ENCODE measurements at regions not wholly inside any gene's neighbourhood (a gene's known extent, or its start where the extent isn't known, plus 50 kb on each side); places are given as distances from the start of the nearest gene placed in this dataset.

DNA sequence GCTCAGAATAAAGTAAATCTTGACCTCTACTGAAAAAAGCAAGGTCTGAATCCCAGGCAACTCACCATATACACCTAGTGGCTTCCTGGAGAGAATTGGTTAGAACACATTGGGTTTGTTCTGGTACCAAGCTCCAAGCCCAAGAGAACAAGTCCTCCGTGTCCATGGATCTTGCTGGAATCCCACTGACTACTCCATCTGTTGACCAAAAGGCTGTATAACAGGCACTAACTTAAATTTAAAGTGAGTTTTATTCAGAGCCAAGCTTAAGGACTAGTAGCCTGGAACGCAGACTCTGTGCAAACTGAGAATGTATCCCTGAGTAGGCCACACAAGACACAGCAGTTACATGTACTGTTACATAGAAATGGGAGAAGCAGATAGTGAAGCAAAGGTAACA lies 342.1 kb upstream of the LRRC3B start:
- H4K91ac ChIP-seq (replicated peaks; ENCODE audit: insufficient read length, low read length): no peak overlapping the region
- FAIRE-seq (no peak), DNase-seq (ENCODE audit: low read depth in 1 of 2, low spot score in 2 of 2) (no peak)
- H3K9me3 ChIP-seq (ENCODE audit: insufficient read depth in 2 of 2, low read depth in 1 of 2, low read length in 1 of 2): peaks cover 28 to 30% of the 10 kb centered on the region in 2 experiments
- POLR2A ChIA-PET (ENCODE audit: partially characterized antibody): no interaction called here
- 88% methylated on average over 2 of the region's 2 CpGs; no CpG with 5 or more reads in 1 of the 2 experiments for WGBS, 2 experiments (ENCODE audit: extremely low coverage in 1 of 2, insufficient coverage in 1 of 2, insufficient read length in 1 of 2, insufficient replicate concordance in 2 of 2, low coverage in 1 of 2, low lambda C conversion rate in 2 of 2, missing lambda C conversion rate in 1 of 2)
- H4K20me1 ChIP-seq (replicated peaks in 1 of 2; ENCODE audit: control insufficient read depth in 1 of 2, insufficient read depth in 2 of 2, low read length in 2 of 2): no peaks in the 10 kb centered on the region
- no peak overlapping the region for H2BK120ac ChIP-seq (replicated peaks; ENCODE audit: low read depth, low read length)
- no peak overlapping the region for H3K14ac ChIP-seq (ENCODE audit: insufficient read length)
- no peak overlapping the region for H2BK15ac ChIP-seq (ENCODE audit: low read length)
- H3K79me1 ChIP-seq (ENCODE audit: low read depth, low read length): no peaks in the 10 kb centered on the region
- no peaks in the 10 kb centered on the region for H3K27me3 ChIP-seq (replicated peaks in 1 of 4; ENCODE audit: control insufficient read depth in 3 of 4, extremely low read depth in 1 of 4, insufficient read depth in 3 of 4, low read length in 3 of 4)
- no peaks in the 10 kb centered on the region for H3K4me1 ChIP-seq (replicated peaks in 1 of 4; ENCODE audit: control insufficient read depth in 3 of 4, insufficient read depth in 4 of 4, low read length in 3 of 4)
- CTCF ChIA-PET (ENCODE audit: partially characterized antibody): interaction anchor here (0.6 to 2.3 kb wide), 17 partner anchors 8 to 634 kb away, joined by 3 to 8 read pairs (median 3); no protein-coding TSS in a partner anchor
- no peak overlapping the region for H4K5ac ChIP-seq (ENCODE audit: insufficient read length, low read depth, low read length)
- H3K36me3 ChIP-seq (ENCODE audit: control insufficient read depth in 2 of 4, insufficient read depth in 4 of 4, low read length in 3 of 4): peaks cover 0 to 10% (median 0%) of the 10 kb centered on the region in 4 experiments; a peak in 2 of 8 replicates
- no peak overlapping the region for H3K27ac ChIP-seq (ENCODE audit: low read depth, low read length)
- H2BK20ac ChIP-seq (ENCODE audit: low read length): no peak overlapping the region
- TF ChIP-seq EP300 (IDR thresholded peaks at IDR 0.05; ENCODE audit: borderline replicate concordance in 1 of 2, low read depth in 2 of 2, low read length in 2 of 2) (no peak), RAD21 (IDR thresholded peaks at IDR 0.05 in 1 of 2, conservative IDR thresholded peaks at IDR 0.05 in 1 of 2; ENCODE audit: low read depth in 2 of 2, low read length in 2 of 2) (peak; percentile 35 to 51)
- TF ChIP-seq, protein P1, sequence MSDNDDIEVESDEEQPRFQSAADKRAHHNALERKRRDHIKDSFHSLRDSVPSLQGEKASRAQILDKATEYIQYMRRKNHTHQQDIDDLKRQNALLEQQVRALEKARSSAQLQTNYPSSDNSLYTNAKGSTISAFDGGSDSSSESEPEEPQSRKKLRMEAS (IDR thresholded peaks at IDR 0.05): no peak
- TF ChIP-seq, protein P2, sequence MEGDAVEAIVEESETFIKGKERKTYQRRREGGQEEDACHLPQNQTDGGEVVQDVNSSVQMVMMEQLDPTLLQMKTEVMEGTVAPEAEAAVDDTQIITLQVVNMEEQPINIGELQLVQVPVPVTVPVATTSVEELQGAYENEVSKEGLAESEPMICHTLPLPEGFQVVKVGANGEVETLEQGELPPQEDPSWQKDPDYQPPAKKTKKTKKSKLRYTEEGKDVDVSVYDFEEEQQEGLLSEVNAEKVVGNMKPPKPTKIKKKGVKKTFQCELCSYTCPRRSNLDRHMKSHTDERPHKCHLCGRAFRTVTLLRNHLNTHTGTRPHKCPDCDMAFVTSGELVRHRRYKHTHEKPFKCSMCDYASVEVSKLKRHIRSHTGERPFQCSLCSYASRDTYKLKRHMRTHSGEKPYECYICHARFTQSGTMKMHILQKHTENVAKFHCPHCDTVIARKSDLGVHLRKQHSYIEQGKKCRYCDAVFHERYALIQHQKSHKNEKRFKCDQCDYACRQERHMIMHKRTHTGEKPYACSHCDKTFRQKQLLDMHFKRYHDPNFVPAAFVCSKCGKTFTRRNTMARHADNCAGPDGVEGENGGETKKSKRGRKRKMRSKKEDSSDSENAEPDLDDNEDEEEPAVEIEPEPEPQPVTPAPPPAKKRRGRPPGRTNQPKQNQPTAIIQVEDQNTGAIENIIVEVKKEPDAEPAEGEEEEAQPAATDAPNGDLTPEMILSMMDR (IDR thresholded peaks at IDR 0.05; ENCODE audit: control extremely low read depth in 1 of 3, insufficient read depth in 1 of 3, low read depth in 1 of 3, low read length in 3 of 3): peak in 1 of 3 experiments; percentile 52; a peak in 1 of 4 replicates
- H3K4me2 ChIP-seq (ENCODE audit: insufficient read depth in 1 of 2, low read depth in 2 of 2, low read length in 2 of 2): no peak overlapping the region
- H2BK5ac ChIP-seq (ENCODE audit: low read depth, low read length): no peak overlapping the region
- H3K56ac ChIP-seq (replicated peaks; ENCODE audit: insufficient read length, low read depth, low read length): no peak overlapping the region
- no peak overlapping the region for H3K4me3 ChIP-seq (ENCODE audit: extremely low read depth in 1 of 4, insufficient read depth in 2 of 4, low read depth in 3 of 4, low read length in 4 of 4)
- H2BK12ac ChIP-seq (ENCODE audit: low read depth, low read length): no peak overlapping the region
- H3K23ac ChIP-seq (ENCODE audit: insufficient read length): no peak overlapping the region
- no peaks in the 10 kb centered on the region for H3K79me2 ChIP-seq (ENCODE audit: control insufficient read depth in 1 of 2, insufficient read depth in 2 of 2, low read length in 2 of 2)
- 0 out of 2 replicates have a peak, but pooled peaks cover 2% of the 10 kb centered on the region for H3K23me2 ChIP-seq (ENCODE audit: low read depth, low read length)
- H3K9ac ChIP-seq (replicated peaks in 1 of 4; ENCODE audit: extremely low read depth in 1 of 4, low read depth in 3 of 4, low read length in 3 of 4): no peak overlapping the region
- no peak overlapping the region for H4K8ac ChIP-seq (ENCODE audit: extremely low read depth, insufficient read depth, low read length)
- H3K18ac ChIP-seq (ENCODE audit: extremely low read depth, low read length): no peak overlapping the region
- H2AFZ ChIP-seq (ENCODE audit: low read length): no peak overlapping the region
- no peak overlapping the region for H2AK5ac ChIP-seq (ENCODE audit: low read depth, low read length)
- no peak overlapping the region for H3K4ac ChIP-seq (replicated peaks; ENCODE audit: insufficient read length, low read depth, low read length)
